ENCODE measurements at regions not wholly inside any gene's neighbourhood (a gene's known extent, or its start where the extent isn't known, plus 50 kb on each side); places are given as distances from the start of the nearest gene placed in this dataset.

- no peak for TF ChIP-seq CTCF (conservative IDR thresholded peaks at IDR 0.05; ENCODE audit: control insufficient read depth, insufficient read depth, low read depth, low read length)
- no peak overlapping the region for H3K4me3 ChIP-seq (ENCODE audit: control insufficient read depth, low read depth, low read length)
- no peak for DNase-seq (ENCODE audit: low read depth)
Observed at GRCh38 chr16:35868630-35869029, 2409.2 kb downstream of the TP53TG3F start.

DNA sequence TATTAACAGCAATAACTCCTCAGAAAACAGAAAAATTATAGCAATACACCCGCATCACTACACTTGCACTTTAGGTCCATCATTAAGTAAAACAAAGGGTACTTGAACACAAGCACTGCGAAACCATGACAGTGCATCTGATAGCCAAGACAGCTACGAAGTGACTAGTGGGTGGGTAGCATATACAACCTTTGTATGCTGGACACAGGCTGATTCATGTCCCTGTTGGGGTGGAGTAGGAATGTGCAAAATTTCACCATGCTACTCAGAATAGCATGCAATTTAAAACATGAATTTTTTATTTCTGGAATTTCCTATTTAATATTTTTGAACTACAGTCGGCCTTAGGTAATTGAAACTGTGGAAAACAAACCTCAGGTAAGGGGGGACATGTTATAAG lies 2414.1 kb downstream of the TP53TG3F start:
- no peak overlapping the region for H3K4me3 ChIP-seq (ENCODE audit: control insufficient read depth, low read depth, low read length)
- TF ChIP-seq CTCF (conservative IDR thresholded peaks at IDR 0.05; ENCODE audit: control insufficient read depth, insufficient read depth, low read depth, low read length) = no peak
- no peak for DNase-seq (ENCODE audit: low read depth)

DNA sequence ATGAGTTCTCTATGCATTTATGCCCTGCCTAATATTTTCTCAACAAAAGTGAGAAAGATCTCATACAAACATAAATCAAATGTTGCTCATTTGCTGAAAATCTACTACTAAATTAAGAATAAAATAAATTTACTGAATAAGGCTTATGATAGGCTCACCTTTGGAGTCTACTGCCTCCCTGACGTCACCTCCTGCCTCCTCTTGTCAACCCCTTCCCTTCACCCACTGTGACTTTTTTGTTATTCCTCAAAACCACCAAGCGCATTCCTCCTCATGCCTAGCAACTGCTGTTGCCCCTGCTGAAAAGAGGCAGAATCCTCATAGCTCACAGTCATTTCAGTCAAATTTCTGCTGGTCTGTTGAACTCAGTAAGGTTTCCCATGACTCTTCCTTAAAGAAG lies 2422.2 kb downstream of the TP53TG3F start:
- no peak overlapping the region for H3K4me3 ChIP-seq (ENCODE audit: control insufficient read depth, low read depth, low read length)

GRCh38 chr16:35906440-35906839 lies 2447.0 kb downstream of the TP53TG3F start:
- H3K4me3 ChIP-seq (ENCODE audit: control insufficient read depth, low read depth, low read length) = no peak overlapping the region
- no peak for TF ChIP-seq CTCF (conservative IDR thresholded peaks at IDR 0.05; ENCODE audit: control insufficient read depth, insufficient read depth, low read depth, low read length)
- no peak for DNase-seq (ENCODE audit: low read depth)

More for the DNA sequence above, 2422.2 kb downstream of the TP53TG3F start:
- DNase-seq (ENCODE audit: low read depth) = no peak
- no peak for TF ChIP-seq CTCF (conservative IDR thresholded peaks at IDR 0.05; ENCODE audit: control insufficient read depth, insufficient read depth, low read depth, low read length)

GRCh38 chr16:35908152-35908551 lies 2448.7 kb downstream of the TP53TG3F start:
- H3K4me3 ChIP-seq (ENCODE audit: control insufficient read depth, low read depth, low read length) = no peak overlapping the region
- no peak for DNase-seq (ENCODE audit: low read depth)
- TF ChIP-seq CTCF (conservative IDR thresholded peaks at IDR 0.05; ENCODE audit: control insufficient read depth, insufficient read depth, low read depth, low read length) = no peak

DNA sequence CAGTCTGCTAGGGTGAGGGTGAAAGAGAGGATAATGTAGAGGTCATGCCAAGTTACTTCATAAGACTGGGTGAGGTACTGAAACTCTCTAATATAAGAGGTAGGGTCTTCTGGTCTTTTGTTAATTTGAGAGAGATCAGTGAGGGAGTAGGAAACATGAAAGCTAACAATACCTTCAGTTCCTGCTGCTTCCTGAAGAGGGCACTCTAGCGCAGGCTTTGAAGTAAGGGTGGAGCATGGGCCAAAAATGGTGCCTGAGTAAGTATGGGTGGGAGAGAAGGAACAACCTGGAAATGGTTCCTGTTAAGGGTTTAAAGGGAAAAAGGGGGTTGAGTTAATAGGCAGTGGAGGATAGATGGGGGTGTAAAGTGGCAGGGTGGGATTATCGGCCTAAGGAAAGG lies 2449.5 kb downstream of the TP53TG3F start:
- peak; percentile 14 for TF ChIP-seq CTCF (conservative IDR thresholded peaks at IDR 0.05; ENCODE audit: control insufficient read depth, insufficient read depth, low read depth, low read length)
- no peak overlapping the region for H3K4me3 ChIP-seq (ENCODE audit: control insufficient read depth, low read depth, low read length)
- DNase-seq (ENCODE audit: low read depth) = no peak

GRCh38 chr16:35909351-35909954 lies 2450.0 kb downstream of the TP53TG3F start:
- TF ChIP-seq CTCF (conservative IDR thresholded peaks at IDR 0.05; ENCODE audit: control insufficient read depth, insufficient read depth, low read depth, low read length) = no peak
- H3K4me3 ChIP-seq (ENCODE audit: control insufficient read depth, low read depth, low read length) = no peak overlapping the region
- no peak for DNase-seq (ENCODE audit: low read depth)

Measured in fibroblast of mammary gland (primary cell).